H9 (cell line): ENCODE measurements at regions not wholly inside any gene's neighbourhood (a gene's known extent, or its start where the extent isn't known, plus 50 kb on each side); places are given as distances from the start of the nearest gene placed in this dataset.

Source experiments
- DNase-seq: peaks from one replicate; pipeline ENCODE4 v3.0.0-alpha.2; 2017
- H2AFZ ChIP-seq: one replicate; pipeline ENCODE4 v1.6.1; 2013; ENCODE audit warnings: mild to moderate bottlenecking, low read length, control low read depth, moderate library complexity
- H2AK5ac ChIP-seq: 2 replicates; pipeline ENCODE4 v1.6.1; 2013; ENCODE audit warnings: low read length, control low read depth, mixed read lengths; ENCODE audit not compliant: insufficient read length
- H2BK120ac ChIP-seq: one replicate; pipeline ENCODE4 v1.6.1; 2013; ENCODE audit warnings: low read depth, mild to moderate bottlenecking, low read length, control low read depth, inconsistent platforms; ENCODE audit not compliant: poor library complexity, severe bottlenecking
- H2BK12ac ChIP-seq: 2 replicates; pipeline ENCODE4 v1.6.1; 2013; ENCODE audit warnings: low read length, control low read depth, mixed read lengths, low read depth; ENCODE audit not compliant: insufficient read length
- H2BK15ac ChIP-seq: 2 replicates; pipeline ENCODE4 v1.6.1; 2013; ENCODE audit warnings: low read depth, low read length, control low read depth
- H2BK20ac ChIP-seq: one replicate; pipeline ENCODE4 v1.6.1; 2013; ENCODE audit warnings: low read depth, mild to moderate bottlenecking, low read length, control low read depth, inconsistent platforms; ENCODE audit not compliant: poor library complexity, severe bottlenecking
- H2BK5ac ChIP-seq: 2 replicates; pipeline ENCODE4 v1.6.1; 2013; ENCODE audit warnings: low read length, control low read depth, mixed read lengths; ENCODE audit not compliant: insufficient read length
- H3K14ac ChIP-seq: 2 replicates; pipeline ENCODE4 v1.6.1; 2013; ENCODE audit warnings: low read length, control low read depth; ENCODE audit not compliant: insufficient read depth
- H3K18ac ChIP-seq: 2 replicates; pipeline ENCODE4 v1.6.1; 2013; ENCODE audit warnings: low read depth, mild to moderate bottlenecking, mixed read lengths, low read length, control low read depth; ENCODE audit not compliant: insufficient read length
- H3K23ac ChIP-seq: 2 replicates; pipeline ENCODE4 v1.6.1; 2013; ENCODE audit warnings: low read length, control low read depth, mixed read lengths, low read depth; ENCODE audit not compliant: insufficient read length
- H3K23me2 ChIP-seq: 2 replicates; pipeline ENCODE4 v1.6.1; 2013; ENCODE audit warnings: low read depth, mild to moderate bottlenecking, mixed read lengths, low read length, control low read depth; ENCODE audit not compliant: insufficient read length, poor library complexity, severe bottlenecking
- H3K27ac ChIP-seq: 2 replicates; pipeline ENCODE4 v1.5.1; 2013; ENCODE audit warnings: low read length, control low read depth, mixed read lengths, low read depth; ENCODE audit not compliant: insufficient read length
- H3K27me3 ChIP-seq: 2 replicates; pipeline ENCODE4 v1.6.1; 2013; ENCODE audit warnings: low read length, control low read depth, inconsistent platforms; ENCODE audit not compliant: insufficient read depth
- H3K4ac ChIP-seq: 2 replicates; pipeline ENCODE4 v1.6.1; 2013; ENCODE audit warnings: low read depth, mild to moderate bottlenecking, control low read depth, inconsistent platforms, low read length, moderate library complexity
- H3K4me1 ChIP-seq: 2 replicates; pipeline ENCODE4 v1.6.1; 2013; ENCODE audit warnings: low read length, control low read depth, inconsistent platforms; ENCODE audit not compliant: insufficient read depth
- H3K4me2 ChIP-seq: 2 replicates; pipeline ENCODE4 v1.6.1; 2013; ENCODE audit warnings: low read length, control low read depth, mixed read lengths; ENCODE audit not compliant: insufficient read length, insufficient read depth
- H3K56ac ChIP-seq: 2 replicates; pipeline ENCODE4 v1.6.1; 2013; ENCODE audit warnings: low read depth, mild to moderate bottlenecking, mixed read lengths, low read length, control low read depth; ENCODE audit not compliant: insufficient read length
- H3K79me1 ChIP-seq: 2 replicates; pipeline ENCODE4 v1.6.1; 2013; ENCODE audit warnings: low read depth, mild to moderate bottlenecking, moderate library complexity, low read length, control low read depth, inconsistent platforms; ENCODE audit not compliant: insufficient read depth, poor library complexity, severe bottlenecking
- H3K79me2 ChIP-seq: 2 replicates; pipeline ENCODE4 v1.6.1; 2013; ENCODE audit warnings: low read length, control low read depth, inconsistent platforms; ENCODE audit not compliant: insufficient read depth
- H3K9ac ChIP-seq: 2 replicates; pipeline ENCODE4 v1.6.1; 2013; ENCODE audit warnings: low read length, control low read depth, mixed read lengths; ENCODE audit not compliant: insufficient read length; ENCODE audit errors: extremely low read depth
- H3K9me3 ChIP-seq: one replicate; pipeline ENCODE4 v1.6.1; 2013; ENCODE audit warnings: low read depth, low read length, inconsistent platforms; ENCODE audit not compliant: control insufficient read depth
- H3T11ph ChIP-seq: one replicate; pipeline ENCODE4 v1.6.1; 2013; ENCODE audit warnings: mild to moderate bottlenecking, low read length, control low read depth, inconsistent platforms
- H4K20me1 ChIP-seq: one replicate; pipeline ENCODE4 v1.6.1; 2013; ENCODE audit not compliant: control insufficient read depth, insufficient read length, insufficient read depth
- H4K5ac ChIP-seq: 2 replicates; pipeline ENCODE4 v1.6.1; 2013; ENCODE audit warnings: low read depth, mild to moderate bottlenecking, mixed read lengths, low read length, control low read depth; ENCODE audit not compliant: insufficient read length
- H4K8ac ChIP-seq: replicated peaks from 2 replicates; pipeline ENCODE4 v1.6.1; 2013; ENCODE audit warnings: low read length, control low read depth, mixed read lengths, low read depth; ENCODE audit not compliant: insufficient read length
- H4K91ac ChIP-seq: 2 replicates; pipeline ENCODE4 v1.6.1; 2013; ENCODE audit warnings: low read depth, mild to moderate bottlenecking, moderate library complexity, mixed read lengths, low read length, control low read depth; ENCODE audit not compliant: insufficient read length
- H3K27ac Mint-ChIP-seq, 3 experiments: 2 replicates in 2 of 3; 3 replicates in 1 of 3; pipeline ENCODE4 v1.8.0; 2020 to 2021; ENCODE audit warnings: mixed read lengths in 3 of 3, mild to moderate bottlenecking in 1 of 3, moderate library complexity in 1 of 3
- H3K27me3 Mint-ChIP-seq: 2 replicates; pipeline ENCODE4 v1.8.0; 2021; ENCODE audit warnings: low read depth, mild to moderate bottlenecking, moderate library complexity, mixed read lengths
- H3K36me3 Mint-ChIP-seq, 3 experiments: 2 replicates in 2 of 3; 3 replicates in 1 of 3; pipeline ENCODE4 v1.8.0; 2020 to 2021; ENCODE audit warnings: low read depth in 3 of 3, mixed read lengths in 3 of 3; ENCODE audit not compliant: insufficient read depth in 1 of 3
- H3K4me1 Mint-ChIP-seq, 2 experiments: 2 replicates each; pipeline ENCODE4 v1.8.0; 2020; ENCODE audit warnings: mixed read lengths in 2 of 2
- H3K4me3 Mint-ChIP-seq, 2 experiments: 2 replicates in 1 of 2; 3 replicates in 1 of 2; pipeline ENCODE4 v1.8.0; 2020 to 2021; ENCODE audit warnings: mild to moderate bottlenecking in 2 of 2, mixed read lengths in 2 of 2, moderate library complexity in 1 of 2
- H3K9me3 Mint-ChIP-seq, 2 experiments: 2 replicates in 1 of 2; 3 replicates in 1 of 2; pipeline ENCODE4 v1.8.0; 2020; ENCODE audit warnings: mild to moderate bottlenecking in 2 of 2, mixed read lengths in 2 of 2, moderate library complexity in 1 of 2
- WGBS: extraction: QIAGEN DNeasy Blood & Tissue Kit; methylation state at CpG from one replicate; pipeline ENCODE4 v1.1.7; 2013; ENCODE audit warnings: missing lambda C conversion rate, low lambda C conversion rate, mixed read lengths; ENCODE audit not compliant: insufficient read length; ENCODE audit errors: extremely low coverage; 5-methylcytosine and 5-hydroxymethylcytosine counted together
- TF ChIP-seq, protein P1 (sequence below): fragments of 200-600 bp; sonication (generic); conservative IDR thresholded peaks from 3 replicates; pipeline ENCODE4 v1.8.0; 2021; ENCODE audit warnings: antibody characterized with exemption, mild to moderate bottlenecking

GRCh38 chr13:68051910-68052309 lies 821.8 kb upstream of the PCDH9 start:
- Histone ChIP-seq H2BK5ac (no peak overlapping the region), H2BK12ac (no peak overlapping the region), H2AK5ac (no peak overlapping the region), H3K23ac (no peak overlapping the region), H3K4me2 (no peak overlapping the region), H3K27me3 (no peaks in the 10 kb centered on the region), H2BK120ac (no peak overlapping the region), H4K5ac (no peak overlapping the region), H3K79me2 (no peaks in the 10 kb centered on the region), H4K8ac (no peak overlapping the region), H3K9ac (no peak overlapping the region), H3K79me1 (no peaks in the 10 kb centered on the region), H3K4me1 (no peaks in the 10 kb centered on the region), H3T11ph (no peak overlapping the region), H3K27ac (no peak overlapping the region), H2BK20ac (no peak overlapping the region), H3K56ac (no peak overlapping the region), H3K9me3 (peaks cover 7% of the 10 kb centered on the region), H2AFZ (no peak overlapping the region), H4K20me1 (no peaks in the 10 kb centered on the region), H4K91ac (no peak overlapping the region), H3K4ac (no peak overlapping the region), H2BK15ac (no peak overlapping the region), H3K18ac (no peak overlapping the region), H3K14ac (no peak overlapping the region), H3K23me2 (no peaks in the 10 kb centered on the region)
- Mint-ChIP-seq H3K36me3 (peaks cover 5 to 14% (median 9%) of the 10 kb centered on the region in 3 experiments; a peak in 6 of 7 replicates), H3K27me3 (no peaks in the 10 kb centered on the region), H3K4me3 (no peak overlapping the region), H3K4me1 (peaks cover 5 to 8% of the 10 kb centered on the region in 2 experiments; a peak in 3 of 4 replicates), H3K9me3 (peaks cover 10 to 14% of the 10 kb centered on the region in 2 experiments), H3K27ac (no peak overlapping the region)
- DNase-seq: no peak
- TF ChIP-seq, protein P1, sequence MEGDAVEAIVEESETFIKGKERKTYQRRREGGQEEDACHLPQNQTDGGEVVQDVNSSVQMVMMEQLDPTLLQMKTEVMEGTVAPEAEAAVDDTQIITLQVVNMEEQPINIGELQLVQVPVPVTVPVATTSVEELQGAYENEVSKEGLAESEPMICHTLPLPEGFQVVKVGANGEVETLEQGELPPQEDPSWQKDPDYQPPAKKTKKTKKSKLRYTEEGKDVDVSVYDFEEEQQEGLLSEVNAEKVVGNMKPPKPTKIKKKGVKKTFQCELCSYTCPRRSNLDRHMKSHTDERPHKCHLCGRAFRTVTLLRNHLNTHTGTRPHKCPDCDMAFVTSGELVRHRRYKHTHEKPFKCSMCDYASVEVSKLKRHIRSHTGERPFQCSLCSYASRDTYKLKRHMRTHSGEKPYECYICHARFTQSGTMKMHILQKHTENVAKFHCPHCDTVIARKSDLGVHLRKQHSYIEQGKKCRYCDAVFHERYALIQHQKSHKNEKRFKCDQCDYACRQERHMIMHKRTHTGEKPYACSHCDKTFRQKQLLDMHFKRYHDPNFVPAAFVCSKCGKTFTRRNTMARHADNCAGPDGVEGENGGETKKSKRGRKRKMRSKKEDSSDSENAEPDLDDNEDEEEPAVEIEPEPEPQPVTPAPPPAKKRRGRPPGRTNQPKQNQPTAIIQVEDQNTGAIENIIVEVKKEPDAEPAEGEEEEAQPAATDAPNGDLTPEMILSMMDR: no peak
- no CpG with 5 or more reads among the region's 5 CpGs for WGBS
